Neural cell (in vitro differentiated cells): ENCODE measurements at regions not wholly inside any gene's neighbourhood (a gene's known extent, or its start where the extent isn't known, plus 50 kb on each side); places are given as distances from the start of the nearest gene placed in this dataset.

Experiments used
- H2AFZ ChIP-seq: fragments of 200-600, 300-800 bp; sonication (generic), shearing (Covaris generic); 2 replicates; pipeline ENCODE4 v1.6.0; 2014; ENCODE audit warnings: low read depth, mild to moderate bottlenecking, antibody characterized with exemption, low read length, moderate library complexity
- H3F3A ChIP-seq: fragments of 200-600 bp; shearing (Covaris generic); 2 replicates; pipeline ENCODE4 v1.6.1; 2016; ENCODE audit warnings: mild to moderate bottlenecking, moderate library complexity, mixed read lengths, antibody characterized with exemption, low read length; ENCODE audit not compliant: insufficient read depth, poor library complexity, severe bottlenecking
- H3K27ac ChIP-seq: fragments of 200-600, 300-800 bp; sonication (generic), shearing (Covaris generic); 2 replicates; pipeline ENCODE4 v1.5.1; 2014; ENCODE audit warnings: mild to moderate bottlenecking, low read length, moderate library complexity
- H3K27me3 ChIP-seq: fragments of 300-800, 200-600 bp; sonication (generic), shearing (Covaris generic); 2 replicates; pipeline ENCODE4 v1.6.0; 2014; ENCODE audit warnings: mild to moderate bottlenecking, low read depth, low read length, moderate library complexity; ENCODE audit not compliant: insufficient read depth
- H3K36me3 ChIP-seq: fragments of 300-800, 200-600 bp; sonication (generic), shearing (Covaris generic); 2 replicates; pipeline ENCODE4 v1.5.1; 2014; ENCODE audit warnings: mild to moderate bottlenecking, antibody characterized with exemption, low read length, moderate library complexity; ENCODE audit not compliant: insufficient read depth
- H3K4me2 ChIP-seq: fragments of 300-800, 200-600 bp; sonication (generic), shearing (Covaris generic); 2 replicates; pipeline ENCODE4 v1.6.0; 2014; ENCODE audit warnings: mild to moderate bottlenecking, low read length
- H3K4me3 ChIP-seq: fragments of 300-800, 200-600 bp; sonication (generic), shearing (Covaris generic); 2 replicates; pipeline ENCODE4 v1.5.1; 2014; ENCODE audit warnings: mild to moderate bottlenecking, low read length, moderate library complexity
- H3K79me2 ChIP-seq: fragments of 200-600 bp; shearing (Covaris generic); replicated peaks from 2 replicates; pipeline ENCODE4 v1.6.0; 2014; ENCODE audit warnings: mild to moderate bottlenecking, low read length, moderate library complexity; ENCODE audit not compliant: insufficient read depth
- H3K9ac ChIP-seq: fragments of 300-800, 200-600 bp; sonication (generic), shearing (Covaris generic); 2 replicates; pipeline ENCODE4 v1.6.1; 2016; ENCODE audit warnings: mild to moderate bottlenecking, low read length, mixed read lengths
- H3K9me2 ChIP-seq: fragments of 200-600 bp; shearing (Covaris generic); 2 replicates; pipeline ENCODE4 v1.6.1; 2016; ENCODE audit warnings: mild to moderate bottlenecking, low read length, mixed read lengths; ENCODE audit not compliant: insufficient read depth
- H3K9me3 ChIP-seq: fragments of 200-600, 300-800 bp; sonication (generic), shearing (Covaris generic); 2 replicates; pipeline ENCODE4 v1.6.1; 2016; ENCODE audit warnings: mild to moderate bottlenecking, mixed run types, low read length, moderate library complexity, mixed read lengths
- H4K20me1 ChIP-seq: fragments of 200-600 bp; shearing (Covaris generic); 2 replicates; pipeline ENCODE4 v1.6.1; 2016; ENCODE audit warnings: mild to moderate bottlenecking, mixed run types; ENCODE audit not compliant: insufficient read depth
- EP300 ChIP-seq: fragments of 450-650 bp; conservative IDR thresholded peaks from 2 replicates; pipeline ENCODE4 v1.6.1; 2014; ENCODE audit warnings: antibody characterized with exemption, mild to moderate bottlenecking, moderate library complexity; ENCODE audit not compliant: poor library complexity, severe bottlenecking
- EZH2 ChIP-seq: fragments of 200-600, 300-800 bp; shearing (Covaris generic), sonication (generic); IDR thresholded peaks from 2 replicates; pipeline ENCODE4 v1.6.1; 2014; ENCODE audit warnings: antibody characterized with exemption, low read length, borderline replicate concordance, mild to moderate bottlenecking; ENCODE audit not compliant: insufficient read depth, poor library complexity, severe bottlenecking
- MXI1 ChIP-seq: fragments of 450-650 bp; conservative IDR thresholded peaks from 2 replicates; pipeline ENCODE4 v1.6.1; 2014; ENCODE audit warnings: antibody characterized with exemption, mild to moderate bottlenecking; ENCODE audit not compliant: poor library complexity, severe bottlenecking
- POLR2AphosphoS5 ChIP-seq: IDR thresholded peaks from 2 replicates; pipeline ENCODE4 v1.6.1; 2012
- RAD21 ChIP-seq: fragments of 450-650 bp; conservative IDR thresholded peaks from 2 replicates; pipeline ENCODE4 v1.6.1; 2014; ENCODE audit warnings: antibody characterized with exemption, mild to moderate bottlenecking, moderate library complexity
- SMC3 ChIP-seq: fragments of 450-650 bp; conservative IDR thresholded peaks from 2 replicates; pipeline ENCODE4 v1.6.1; 2014; ENCODE audit warnings: antibody characterized with exemption, mild to moderate bottlenecking, moderate library complexity; ENCODE audit not compliant: poor library complexity
- TAF1 ChIP-seq: IDR thresholded peaks from 2 replicates; pipeline ENCODE4 v1.6.1; 2012; ENCODE audit warnings: low read depth
- TF ChIP-seq, protein P1 (sequence below): fragments of 450-650 bp; IDR thresholded peaks from 2 replicates; pipeline ENCODE4 v1.5.1; 2014; ENCODE audit warnings: antibody characterized with exemption, mild to moderate bottlenecking, moderate library complexity; ENCODE audit not compliant: poor library complexity, severe bottlenecking
- TF ChIP-seq, protein P2 (sequence below): IDR thresholded peaks from 2 replicates; pipeline ENCODE4 v1.6.1; 2012; ENCODE audit warnings: borderline replicate concordance

DNA sequence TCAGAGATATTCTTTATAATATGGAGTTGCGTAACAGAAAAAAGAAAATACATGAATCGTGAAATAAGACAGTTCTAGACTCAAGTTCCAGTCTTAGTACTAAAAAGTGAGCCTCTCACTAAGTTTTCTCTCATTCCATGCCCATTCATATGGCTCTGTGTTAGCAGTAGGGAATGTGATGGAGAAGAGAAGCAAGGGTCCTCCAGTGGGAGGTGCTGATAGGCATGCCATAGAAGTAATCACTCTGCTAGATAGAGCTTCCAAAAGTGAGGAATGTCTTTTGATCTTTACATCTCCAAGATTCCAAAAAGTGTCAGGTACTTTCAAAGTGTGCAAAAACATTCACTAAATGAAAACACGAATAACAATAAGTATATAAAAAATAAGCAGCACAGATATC, 678.4 kb downstream of the DCDC2C start:
- TF ChIP-seq SMC3: no peak
- TF ChIP-seq, protein P1, sequence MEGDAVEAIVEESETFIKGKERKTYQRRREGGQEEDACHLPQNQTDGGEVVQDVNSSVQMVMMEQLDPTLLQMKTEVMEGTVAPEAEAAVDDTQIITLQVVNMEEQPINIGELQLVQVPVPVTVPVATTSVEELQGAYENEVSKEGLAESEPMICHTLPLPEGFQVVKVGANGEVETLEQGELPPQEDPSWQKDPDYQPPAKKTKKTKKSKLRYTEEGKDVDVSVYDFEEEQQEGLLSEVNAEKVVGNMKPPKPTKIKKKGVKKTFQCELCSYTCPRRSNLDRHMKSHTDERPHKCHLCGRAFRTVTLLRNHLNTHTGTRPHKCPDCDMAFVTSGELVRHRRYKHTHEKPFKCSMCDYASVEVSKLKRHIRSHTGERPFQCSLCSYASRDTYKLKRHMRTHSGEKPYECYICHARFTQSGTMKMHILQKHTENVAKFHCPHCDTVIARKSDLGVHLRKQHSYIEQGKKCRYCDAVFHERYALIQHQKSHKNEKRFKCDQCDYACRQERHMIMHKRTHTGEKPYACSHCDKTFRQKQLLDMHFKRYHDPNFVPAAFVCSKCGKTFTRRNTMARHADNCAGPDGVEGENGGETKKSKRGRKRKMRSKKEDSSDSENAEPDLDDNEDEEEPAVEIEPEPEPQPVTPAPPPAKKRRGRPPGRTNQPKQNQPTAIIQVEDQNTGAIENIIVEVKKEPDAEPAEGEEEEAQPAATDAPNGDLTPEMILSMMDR: no peak
- no peak for TF ChIP-seq RAD21
- no peaks in the 10 kb centered on the region for H3K79me2 ChIP-seq
- H3K27ac ChIP-seq: no peak overlapping the region

DNA sequence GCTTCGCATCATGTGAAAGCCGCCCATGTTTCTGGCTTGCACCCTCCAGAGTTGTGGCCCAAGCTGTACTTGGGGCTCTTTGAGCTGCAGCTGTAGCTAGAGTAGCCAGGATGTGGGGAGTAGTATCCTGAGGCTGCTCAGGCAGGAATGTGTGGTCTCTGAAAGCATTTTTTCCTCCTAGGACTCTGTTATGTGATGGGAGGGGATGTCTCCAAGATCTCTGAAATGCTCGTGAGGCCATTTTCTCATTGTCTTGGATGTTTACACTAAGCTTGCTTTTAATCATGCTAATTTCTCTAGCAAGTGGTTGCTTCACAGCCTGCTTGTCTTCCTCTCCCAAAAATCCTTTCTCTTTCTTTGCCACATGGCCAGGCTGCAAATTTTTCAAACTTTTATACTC, 687.6 kb downstream of the DCDC2C start:
- Histone ChIP-seq H3F3A (no peaks in the 10 kb centered on the region), H3K4me3 (no peak overlapping the region), H3K9me2 (no peaks in the 10 kb centered on the region), H3K27me3 (no peaks in the 10 kb centered on the region), H3K27ac (no peak overlapping the region), H3K4me2 (no peak overlapping the region), H3K9me3 (peaks cover 6% of the 10 kb centered on the region), H4K20me1 (no peaks in the 10 kb centered on the region), H2AFZ (no peak overlapping the region), H3K9ac (no peak overlapping the region), H3K36me3 (no peaks in the 10 kb centered on the region), H3K79me2 (no peaks in the 10 kb centered on the region)
- TF ChIP-seq TAF1 (no peak), EZH2 (no peak), SMC3 (no peak), EP300 (no peak), POLR2AphosphoS5 (no peak), RAD21 (no peak), MXI1 (no peak)
- TF ChIP-seq, protein P1: no peak
- TF ChIP-seq, protein P2, sequence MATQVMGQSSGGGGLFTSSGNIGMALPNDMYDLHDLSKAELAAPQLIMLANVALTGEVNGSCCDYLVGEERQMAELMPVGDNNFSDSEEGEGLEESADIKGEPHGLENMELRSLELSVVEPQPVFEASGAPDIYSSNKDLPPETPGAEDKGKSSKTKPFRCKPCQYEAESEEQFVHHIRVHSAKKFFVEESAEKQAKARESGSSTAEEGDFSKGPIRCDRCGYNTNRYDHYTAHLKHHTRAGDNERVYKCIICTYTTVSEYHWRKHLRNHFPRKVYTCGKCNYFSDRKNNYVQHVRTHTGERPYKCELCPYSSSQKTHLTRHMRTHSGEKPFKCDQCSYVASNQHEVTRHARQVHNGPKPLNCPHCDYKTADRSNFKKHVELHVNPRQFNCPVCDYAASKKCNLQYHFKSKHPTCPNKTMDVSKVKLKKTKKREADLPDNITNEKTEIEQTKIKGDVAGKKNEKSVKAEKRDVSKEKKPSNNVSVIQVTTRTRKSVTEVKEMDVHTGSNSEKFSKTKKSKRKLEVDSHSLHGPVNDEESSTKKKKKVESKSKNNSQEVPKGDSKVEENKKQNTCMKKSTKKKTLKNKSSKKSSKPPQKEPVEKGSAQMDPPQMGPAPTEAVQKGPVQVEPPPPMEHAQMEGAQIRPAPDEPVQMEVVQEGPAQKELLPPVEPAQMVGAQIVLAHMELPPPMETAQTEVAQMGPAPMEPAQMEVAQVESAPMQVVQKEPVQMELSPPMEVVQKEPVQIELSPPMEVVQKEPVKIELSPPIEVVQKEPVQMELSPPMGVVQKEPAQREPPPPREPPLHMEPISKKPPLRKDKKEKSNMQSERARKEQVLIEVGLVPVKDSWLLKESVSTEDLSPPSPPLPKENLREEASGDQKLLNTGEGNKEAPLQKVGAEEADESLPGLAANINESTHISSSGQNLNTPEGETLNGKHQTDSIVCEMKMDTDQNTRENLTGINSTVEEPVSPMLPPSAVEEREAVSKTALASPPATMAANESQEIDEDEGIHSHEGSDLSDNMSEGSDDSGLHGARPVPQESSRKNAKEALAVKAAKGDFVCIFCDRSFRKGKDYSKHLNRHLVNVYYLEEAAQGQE: no peak

More for the DNA sequence above, 678.4 kb downstream of the DCDC2C start:
- no peak overlapping the region for H2AFZ ChIP-seq
- no peaks in the 10 kb centered on the region for H4K20me1 ChIP-seq
- no peaks in the 10 kb centered on the region for H3K36me3 ChIP-seq
- H3K4me2 ChIP-seq: no peak overlapping the region
- no peaks in the 10 kb centered on the region for H3F3A ChIP-seq
- no peaks in the 10 kb centered on the region for H3K27me3 ChIP-seq
- no peaks in the 10 kb centered on the region for H3K9me3 ChIP-seq
- no peak overlapping the region for H3K9ac ChIP-seq
- no peak overlapping the region for H3K4me3 ChIP-seq
- H3K9me2 ChIP-seq: no peaks in the 10 kb centered on the region
